Ascending aorta (tissue), 2 donors: ENCODE measurements at regions not wholly inside any gene's neighbourhood (a gene's known extent, or its start where the extent isn't known, plus 50 kb on each side); places are given as distances from the start of the nearest gene placed in this dataset.
A peak's percentile ranks its signal among the peaks of the same experiment; 100 is the strongest.
"Not testable (repeated sequence)": the region's sequence is repeated elsewhere in the genome, so short reads cannot be mapped to it uniquely, and the experiment has no call there.

ENCODE experiments used
- DNase-seq, 2 donors: peaks; one replicate each; pipeline ENCODE4 v3.0.0-alpha.2; 2019; ENCODE audit warnings: low spot score in 2 of 2
- H3K27ac ChIP-seq, 2 donors: fragments of 200-600 bp; sonication (generic); one replicate each; pipeline ENCODE4 v1.5.1; 2016 to 2017; ENCODE audit warnings: mild to moderate bottlenecking in 1 of 2
- H3K27me3 ChIP-seq: fragments of 200-600 bp; sonication (generic); one replicate; pipeline ENCODE4 v1.5.1; 2017
- H3K36me3 ChIP-seq, 2 donors: fragments of 200-600 bp; sonication (generic); one replicate each; pipeline ENCODE4 v1.5.1; 2016
- H3K4me1 ChIP-seq, 2 donors: fragments of 200-600 bp; sonication (generic); one replicate each; pipeline ENCODE4 v1.5.1; 2016 to 2017; ENCODE audit warnings: mild to moderate bottlenecking in 1 of 2
- H3K4me3 ChIP-seq, 2 donors: fragments of 200-600 bp; sonication (generic); one replicate each; pipeline ENCODE4 v1.5.1; 2016 to 2017; ENCODE audit warnings: mild to moderate bottlenecking in 1 of 2
- H3K9me3 ChIP-seq, 2 donors: fragments of 200-600 bp; sonication (generic); one replicate each; pipeline ENCODE4 v1.5.1; 2016
- intact Hi-C: fragments of 100-400 bp; cut with DNase I; formaldehyde crosslinking; loops from one replicate; pipeline ENCODE4 v1.15.1; 2023
- TF ChIP-seq, protein P1 (sequence below), 3 experiments: fragments of 200-600 bp in 2 of 3; fragments of 450-650 bp in 1 of 3; sonication (generic) in 2 of 3; IDR thresholded peaks; one replicate each; pipeline ENCODE4 v1.5.1; 2016 to 2019; ENCODE audit warnings: antibody characterized with exemption in 3 of 3, mild to moderate bottlenecking in 1 of 3, moderate library complexity in 1 of 3

- peak overlapping the region; percentile 62 to 70 for H3K27ac ChIP-seq
- intact Hi-C loops: no loop called here
- peaks cover 0 to 18% of the 10 kb centered on the region in 2 donors for H3K4me1 ChIP-seq
- H3K27me3 ChIP-seq: no peaks in the 10 kb centered on the region
- TF ChIP-seq, protein P1, sequence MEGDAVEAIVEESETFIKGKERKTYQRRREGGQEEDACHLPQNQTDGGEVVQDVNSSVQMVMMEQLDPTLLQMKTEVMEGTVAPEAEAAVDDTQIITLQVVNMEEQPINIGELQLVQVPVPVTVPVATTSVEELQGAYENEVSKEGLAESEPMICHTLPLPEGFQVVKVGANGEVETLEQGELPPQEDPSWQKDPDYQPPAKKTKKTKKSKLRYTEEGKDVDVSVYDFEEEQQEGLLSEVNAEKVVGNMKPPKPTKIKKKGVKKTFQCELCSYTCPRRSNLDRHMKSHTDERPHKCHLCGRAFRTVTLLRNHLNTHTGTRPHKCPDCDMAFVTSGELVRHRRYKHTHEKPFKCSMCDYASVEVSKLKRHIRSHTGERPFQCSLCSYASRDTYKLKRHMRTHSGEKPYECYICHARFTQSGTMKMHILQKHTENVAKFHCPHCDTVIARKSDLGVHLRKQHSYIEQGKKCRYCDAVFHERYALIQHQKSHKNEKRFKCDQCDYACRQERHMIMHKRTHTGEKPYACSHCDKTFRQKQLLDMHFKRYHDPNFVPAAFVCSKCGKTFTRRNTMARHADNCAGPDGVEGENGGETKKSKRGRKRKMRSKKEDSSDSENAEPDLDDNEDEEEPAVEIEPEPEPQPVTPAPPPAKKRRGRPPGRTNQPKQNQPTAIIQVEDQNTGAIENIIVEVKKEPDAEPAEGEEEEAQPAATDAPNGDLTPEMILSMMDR (IDR thresholded peaks at IDR 0.05): no peak
- H3K9me3 ChIP-seq: no peaks in the 10 kb centered on the region
- no peak overlapping the region for H3K4me3 ChIP-seq
- no peaks in the 10 kb centered on the region for H3K36me3 ChIP-seq
- DNase-seq: no peak
Measured at GRCh38 chr6:11404838-11405237, 132.7 kb upstream of the TMEM170B start.

GRCh38 chr6:11404081-11404480 is 133.5 kb upstream of the TMEM170B start:
- no peak overlapping the region for H3K4me3 ChIP-seq
- H3K27me3 ChIP-seq: no peaks in the 10 kb centered on the region
- H3K27ac ChIP-seq: peak overlapping the region; percentile 62 to 70
- intact Hi-C loops: no loop called here
- TF ChIP-seq, protein P1 (IDR thresholded peaks at IDR 0.05): no peak
- no peak for DNase-seq
- no peaks in the 10 kb centered on the region for H3K9me3 ChIP-seq
- no peaks in the 10 kb centered on the region for H3K36me3 ChIP-seq
- H3K4me1 ChIP-seq: peaks cover 0 to 18% of the 10 kb centered on the region in 2 donors

DNA sequence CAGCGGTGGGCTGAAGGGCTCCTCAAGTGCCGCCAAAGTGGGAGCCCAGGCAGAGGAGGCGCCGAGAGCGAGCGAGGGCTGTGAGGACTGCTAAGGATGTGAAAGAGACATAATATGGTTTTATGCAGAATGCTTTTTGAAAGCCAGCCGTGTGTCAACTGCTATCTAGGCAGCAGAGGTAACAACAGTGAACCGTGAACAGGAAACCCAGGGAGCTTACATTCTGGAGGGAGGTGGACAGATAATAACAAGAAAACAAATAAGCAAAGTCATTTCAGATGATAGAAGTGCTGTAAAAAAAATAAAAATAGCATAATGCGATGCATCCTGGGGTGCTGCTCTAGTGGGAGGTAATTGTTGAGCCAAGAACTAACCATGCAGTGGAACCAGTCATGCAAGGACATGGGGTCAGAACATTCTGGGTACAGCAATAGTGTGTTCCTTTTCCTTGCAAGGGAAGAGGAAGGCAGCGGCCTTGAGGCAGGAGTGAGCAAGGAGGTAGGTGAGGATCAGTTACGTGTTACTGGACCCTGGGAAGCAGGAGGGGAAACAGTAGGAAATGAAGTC is 134.4 kb upstream of the TMEM170B start:
- Histone ChIP-seq H3K27ac (peak overlapping the region; percentile 62 to 70), H3K9me3 (no peaks in the 10 kb centered on the region)

GRCh38 chr6:11402581-11402980 is 135.0 kb upstream of the TMEM170B start:
- H3K4me3 ChIP-seq, H3K27me3 ChIP-seq, DNase-seq, H3K36me3 ChIP-seq, H3K9me3 ChIP-seq, intact Hi-C loops: not testable (repeated sequence)
- peaks cover 0 to 18% of the 10 kb centered on the region in 2 donors for H3K4me1 ChIP-seq
- H3K27ac ChIP-seq: peak overlapping the region in 1 of 2 donors; percentile 16

More for the DNA sequence above, 134.4 kb upstream of the TMEM170B start:
- H3K4me3 ChIP-seq: no peak overlapping the region
- intact Hi-C loops: no loop called here
- no peaks in the 10 kb centered on the region for H3K36me3 ChIP-seq
- TF ChIP-seq, protein P1 (IDR thresholded peaks at IDR 0.05): no peak
- H3K27me3 ChIP-seq: no peaks in the 10 kb centered on the region
- DNase-seq: no peak
- H3K4me1 ChIP-seq: peaks cover 0 to 18% of the 10 kb centered on the region in 2 donors

GRCh38 chr6:11401954-11402353 is 135.6 kb upstream of the TMEM170B start:
- H3K36me3 ChIP-seq, H3K27me3 ChIP-seq, H3K4me3 ChIP-seq, DNase-seq, H3K27ac ChIP-seq, intact Hi-C loops, H3K9me3 ChIP-seq: not testable (repeated sequence)
- H3K4me1 ChIP-seq: peaks cover 0 to 18% of the 10 kb centered on the region in 2 donors

DNA sequence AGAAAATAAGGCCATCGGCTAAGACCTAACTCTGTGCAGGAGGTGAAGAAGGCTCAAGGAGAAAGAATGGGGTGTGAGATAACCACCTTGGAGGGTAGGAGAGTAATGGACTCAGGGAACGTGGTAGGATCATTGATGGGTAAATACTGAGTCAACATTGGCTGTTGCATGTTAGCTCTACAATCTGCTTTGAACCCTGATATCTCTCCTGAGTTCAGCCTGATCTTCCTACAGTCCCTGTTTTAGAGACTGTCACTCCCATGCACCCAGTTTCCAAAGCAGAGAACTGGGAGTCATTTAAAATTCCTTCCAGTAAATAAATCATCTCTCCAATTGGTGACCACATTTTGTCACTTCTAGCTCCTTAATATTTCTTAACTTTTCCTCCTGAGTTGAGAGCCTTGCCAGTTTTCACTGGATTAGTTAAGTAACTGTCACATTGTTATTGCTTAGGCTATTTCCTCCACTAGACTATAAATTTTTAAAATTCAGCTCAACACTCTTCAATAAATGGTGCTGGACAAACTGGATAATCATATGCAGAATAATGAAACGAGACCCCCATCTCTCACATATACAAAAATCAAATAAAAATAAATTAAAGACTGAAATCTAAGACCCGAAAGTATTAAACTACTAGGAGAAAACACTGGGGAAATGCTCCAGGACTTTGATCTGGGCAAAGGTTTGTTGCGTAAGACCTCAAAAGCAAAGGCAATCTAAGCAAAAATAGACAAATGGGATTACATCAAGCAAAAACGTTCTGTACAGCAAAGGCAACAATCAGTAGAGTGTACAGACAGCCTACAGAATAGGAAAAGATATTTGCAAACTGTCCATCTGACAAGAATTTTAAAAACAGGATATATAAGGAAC is 138.9 kb upstream of the TMEM170B start:
- Histone ChIP-seq H3K4me3 (no peak overlapping the region), H3K9me3 (no peaks in the 10 kb centered on the region), H3K27me3 (no peaks in the 10 kb centered on the region), H3K4me1 (peaks cover 0 to 9% of the 10 kb centered on the region in 2 donors), H3K36me3 (no peaks in the 10 kb centered on the region), H3K27ac (no peak overlapping the region)
- no peak for DNase-seq
- intact Hi-C loops: no loop called here
- TF ChIP-seq, protein P1 (IDR thresholded peaks at IDR 0.05): no peak
